SH-SY5Y (cell line): ENCODE measurements at regions not wholly inside any gene's neighbourhood (a gene's known extent, or its start where the extent isn't known, plus 50 kb on each side); places are given as distances from the start of the nearest gene placed in this dataset.

Source experiments
- GATA2 ChIP-seq: IDR thresholded peaks from 2 replicates; pipeline ENCODE4 v1.6.1; 2011; ENCODE audit warnings: mild to moderate bottlenecking, low read depth, low read length
- GATA3 ChIP-seq: IDR thresholded peaks from 2 replicates; pipeline ENCODE4 v1.6.1; 2011; ENCODE audit warnings: low read depth, mild to moderate bottlenecking, low read length, moderate library complexity

- TF ChIP-seq GATA3, result no peak
- TF ChIP-seq GATA2, result no peak
Observed at GRCh38 chr3:162998205-162998604, 1501.6 kb downstream of the OTOL1 start.
